HG03378 (cell line): ENCODE measurements at regions not wholly inside any gene's neighbourhood (a gene's known extent, or its start where the extent isn't known, plus 50 kb on each side); places are given as distances from the start of the nearest gene placed in this dataset.

Experiments used
- ATAC-seq: cut with Tn5 transposase; IDR thresholded peaks from one replicate; pipeline ENCODE4 v1.9.1; 2021; ENCODE audit warnings: mild to moderate bottlenecking, moderate library complexity; ENCODE audit not compliant: unreplicated experiment

DNA sequence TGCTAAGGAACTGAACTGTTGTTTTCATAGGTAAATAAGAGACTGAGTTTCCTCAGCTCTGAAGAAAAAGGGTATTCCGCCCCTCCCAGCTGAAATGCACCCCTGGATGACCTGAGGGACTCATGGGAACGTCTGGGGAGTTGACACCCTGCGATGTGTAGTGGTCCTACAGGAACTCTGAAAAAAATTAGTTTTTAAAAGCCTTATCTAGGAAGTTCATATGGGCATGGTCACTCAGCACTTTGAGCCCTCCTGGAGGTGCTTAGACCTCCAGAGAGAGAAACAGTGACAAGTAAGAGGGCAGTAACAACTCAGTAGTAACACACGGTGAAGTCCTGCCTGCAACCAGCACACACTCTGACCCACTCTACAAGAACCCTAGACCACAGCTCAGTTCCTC, 91.2 kb upstream of the CNOT2 start:
- no peak for ATAC-seq

DNA sequence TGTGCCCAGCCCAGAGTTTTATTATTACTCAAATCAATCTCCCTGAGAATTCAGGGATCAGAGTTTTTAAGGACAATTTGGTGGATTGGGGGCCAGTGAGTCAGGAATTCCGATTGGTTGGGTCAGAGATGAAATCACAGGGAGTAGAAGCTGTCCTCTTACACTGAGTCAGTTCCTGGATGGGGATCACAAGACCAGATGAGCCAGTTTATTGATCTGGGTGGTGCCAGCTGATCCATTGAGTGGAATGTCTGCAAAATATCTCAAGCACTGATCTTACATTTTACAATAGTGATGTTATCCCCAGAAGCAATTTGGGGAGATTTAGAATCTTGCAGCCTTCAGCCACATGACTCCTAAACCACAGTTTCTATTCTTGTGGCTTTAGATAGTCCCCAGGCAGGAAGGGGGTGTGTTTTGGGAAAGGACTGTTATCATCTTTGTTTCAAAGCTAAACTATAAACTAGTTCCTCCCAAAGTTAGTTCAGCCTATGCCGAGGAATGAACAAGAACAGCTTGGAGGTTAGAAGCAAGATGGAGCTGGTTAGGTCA, 89.1 kb upstream of the CNOT2 start:
- ATAC-seq = no peak

DNA sequence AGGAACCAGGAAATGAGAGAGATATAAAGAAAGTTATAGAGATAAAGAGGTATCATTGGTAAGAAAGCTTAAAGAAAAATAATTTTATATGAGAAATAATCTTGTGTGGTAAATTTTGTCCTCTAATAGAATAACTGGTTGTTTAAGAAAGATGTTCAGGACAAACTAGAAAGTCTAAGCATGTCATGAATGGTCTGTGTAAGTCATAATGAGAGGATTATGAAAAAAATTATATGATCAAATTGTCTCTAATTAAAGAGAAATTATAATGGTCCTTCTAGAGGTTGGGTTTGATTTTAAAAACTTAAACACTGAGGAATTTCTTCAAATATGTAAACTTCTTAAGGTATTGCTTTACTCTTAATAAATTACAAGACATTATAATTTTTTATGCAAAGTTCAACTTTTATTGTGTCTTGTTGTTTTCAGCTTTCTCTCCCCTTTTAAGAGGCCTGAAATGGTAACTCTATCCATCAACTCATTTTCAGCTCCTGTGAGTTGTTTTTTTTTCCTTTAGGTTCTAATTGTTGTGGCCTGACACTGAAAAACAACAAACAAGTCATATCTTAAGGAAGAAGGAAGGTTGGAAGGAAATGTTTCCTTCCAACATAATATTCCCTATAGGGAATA, 88.2 kb upstream of the CNOT2 start:
- ATAC-seq = no peak

DNA sequence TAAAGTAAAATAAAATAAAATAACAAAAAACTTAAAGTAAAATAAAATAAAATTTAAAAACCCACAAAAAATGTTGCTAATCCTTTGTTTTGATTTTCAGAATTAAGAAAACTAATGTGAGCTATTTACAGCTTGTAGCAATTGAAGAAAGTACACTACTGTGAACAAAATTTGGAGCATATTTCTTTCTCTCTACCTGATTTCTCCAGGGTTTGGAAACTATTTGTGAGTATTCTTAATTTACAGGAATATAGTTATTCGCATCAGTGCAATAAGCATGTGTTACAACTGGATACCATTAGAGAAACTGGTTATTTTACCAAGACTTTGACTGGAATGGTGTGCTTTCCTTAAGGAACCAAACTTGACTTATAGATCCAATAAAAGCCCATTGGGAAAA, 86.1 kb upstream of the CNOT2 start:
- no peak for ATAC-seq

DNA sequence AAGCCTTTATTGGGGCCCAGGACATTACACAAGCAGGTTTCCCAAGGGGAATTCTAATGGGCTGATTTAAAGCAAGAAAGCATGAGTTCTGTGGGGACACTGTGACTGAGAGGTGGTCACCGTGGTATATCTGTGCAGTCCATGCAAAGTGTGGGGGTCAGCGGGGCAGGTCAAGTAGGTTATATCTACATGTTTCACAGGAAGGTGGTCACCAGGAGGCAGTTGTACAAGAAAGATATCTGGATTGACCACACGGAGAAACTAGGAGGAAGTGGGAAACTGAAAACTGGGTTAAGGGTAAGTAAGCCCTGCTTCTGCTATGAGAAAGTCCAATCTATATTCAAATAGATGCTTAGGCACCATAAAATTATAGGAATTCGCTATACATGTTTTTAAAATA, 77.8 kb upstream of the CNOT2 start:
- no peak for ATAC-seq

DNA sequence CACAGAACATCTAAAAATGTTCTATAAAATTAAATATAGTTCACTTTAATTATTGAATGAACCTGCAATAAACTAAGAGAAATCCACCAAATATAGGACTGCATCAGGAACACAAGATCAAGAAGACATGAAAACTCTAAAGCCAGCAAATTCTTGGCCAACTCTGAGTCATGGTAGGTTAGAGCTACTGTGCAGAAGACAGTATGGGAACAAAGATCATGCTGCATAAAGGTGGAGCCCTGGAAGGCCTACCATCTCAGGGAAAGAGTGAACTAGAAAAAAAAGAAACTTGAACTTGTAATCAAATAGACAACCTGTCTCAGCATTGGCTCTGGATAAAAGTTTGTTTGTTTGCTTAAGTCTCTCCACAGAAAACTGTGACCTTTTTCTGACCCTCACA, 66.9 kb upstream of the CNOT2 start:
- no peak for ATAC-seq

DNA sequence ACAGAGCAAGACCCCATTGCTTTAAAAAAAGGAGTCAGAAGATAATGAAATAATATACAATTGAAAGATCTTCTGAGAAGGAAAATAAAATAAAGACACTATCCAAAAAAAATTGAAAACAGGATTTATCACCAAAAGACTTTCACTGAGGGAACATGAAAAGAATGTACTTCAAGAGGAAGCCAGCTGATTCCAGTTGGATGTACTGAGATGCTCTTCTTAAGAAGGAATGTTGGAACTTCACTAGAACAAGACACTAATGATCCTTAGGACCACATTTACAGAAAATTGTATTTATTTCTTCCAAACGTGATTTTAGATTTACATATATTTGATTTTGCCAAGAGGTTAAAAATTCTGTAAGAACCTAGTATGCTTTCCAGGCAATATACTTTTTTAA, 65.6 kb upstream of the CNOT2 start:
- ATAC-seq = no peak

DNA sequence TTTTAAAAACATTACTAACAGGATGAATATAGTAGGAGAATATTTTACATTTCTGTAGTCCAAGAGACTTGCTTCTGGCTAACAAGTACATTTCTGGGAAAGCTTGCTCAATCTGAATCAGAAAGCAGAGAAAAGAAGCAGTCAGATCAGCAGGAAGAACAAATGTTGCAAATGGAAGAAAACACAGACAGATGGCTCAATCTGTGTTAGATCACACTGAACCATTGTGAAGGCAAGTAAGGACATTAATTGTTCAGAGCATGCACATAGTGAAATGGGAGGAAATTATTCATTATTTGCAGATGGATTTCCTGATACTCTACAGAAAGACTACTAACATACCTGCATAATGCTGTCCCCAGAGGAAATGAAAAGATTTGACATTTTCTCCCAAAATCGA, 65.2 kb upstream of the CNOT2 start:
- no peak for ATAC-seq

DNA sequence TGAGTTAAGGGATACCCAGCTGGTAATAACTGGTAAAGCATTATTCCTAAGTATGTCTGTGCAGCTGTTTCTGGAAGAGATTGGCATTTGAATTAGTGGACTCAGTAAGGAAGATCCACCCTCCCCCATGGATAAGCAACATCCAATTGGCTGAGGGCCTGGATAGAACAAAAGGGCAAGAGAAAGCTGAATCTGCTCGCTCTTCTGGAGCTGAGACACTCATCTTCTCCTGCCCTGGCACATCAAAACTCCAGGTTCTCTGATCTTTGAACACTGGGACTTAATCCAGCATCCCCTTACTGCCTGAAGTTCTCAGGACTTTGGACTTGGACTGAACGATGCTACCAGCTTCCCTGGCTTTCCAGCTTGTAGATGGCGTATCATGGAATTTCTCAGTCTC, 63.1 kb upstream of the CNOT2 start:
- ATAC-seq = no peak

DNA sequence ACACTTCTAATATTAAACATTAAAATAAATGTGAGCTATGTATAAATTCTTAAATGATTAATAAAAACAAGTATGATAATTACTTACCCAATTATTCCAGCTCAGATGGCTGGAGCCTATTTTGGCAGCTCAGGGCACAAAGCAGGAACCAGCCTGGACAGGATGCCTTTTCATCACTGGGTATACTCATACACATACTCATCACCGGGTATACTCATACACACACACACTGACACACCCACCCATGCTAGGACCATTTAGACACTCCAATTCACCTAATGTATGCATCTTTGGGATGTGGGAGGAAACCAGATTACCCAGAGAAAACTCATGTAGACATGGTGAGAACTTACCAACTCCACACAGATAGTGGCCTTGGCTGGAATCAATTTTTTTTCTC, 57.9 kb upstream of the CNOT2 start:
- ATAC-seq = no peak

DNA sequence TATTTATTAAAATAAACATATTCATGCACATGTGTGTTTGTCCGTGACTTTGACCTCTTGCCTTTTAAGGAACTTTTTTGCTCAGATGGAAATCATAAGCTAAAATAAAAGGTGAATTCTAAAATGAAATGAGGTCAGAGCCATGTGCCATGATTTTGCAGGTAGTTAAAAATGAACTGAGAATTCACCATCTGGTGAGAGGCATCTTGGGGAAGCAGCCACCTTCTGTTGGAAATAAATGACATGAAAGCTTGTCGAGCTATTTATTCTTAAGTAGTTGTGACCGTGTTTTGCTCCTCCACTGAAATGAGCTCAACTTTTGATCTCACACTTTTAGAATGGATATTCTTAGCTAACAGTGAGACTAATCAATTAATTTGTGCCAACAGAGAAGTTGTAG, 56.8 kb upstream of the CNOT2 start:
- ATAC-seq = no peak

DNA sequence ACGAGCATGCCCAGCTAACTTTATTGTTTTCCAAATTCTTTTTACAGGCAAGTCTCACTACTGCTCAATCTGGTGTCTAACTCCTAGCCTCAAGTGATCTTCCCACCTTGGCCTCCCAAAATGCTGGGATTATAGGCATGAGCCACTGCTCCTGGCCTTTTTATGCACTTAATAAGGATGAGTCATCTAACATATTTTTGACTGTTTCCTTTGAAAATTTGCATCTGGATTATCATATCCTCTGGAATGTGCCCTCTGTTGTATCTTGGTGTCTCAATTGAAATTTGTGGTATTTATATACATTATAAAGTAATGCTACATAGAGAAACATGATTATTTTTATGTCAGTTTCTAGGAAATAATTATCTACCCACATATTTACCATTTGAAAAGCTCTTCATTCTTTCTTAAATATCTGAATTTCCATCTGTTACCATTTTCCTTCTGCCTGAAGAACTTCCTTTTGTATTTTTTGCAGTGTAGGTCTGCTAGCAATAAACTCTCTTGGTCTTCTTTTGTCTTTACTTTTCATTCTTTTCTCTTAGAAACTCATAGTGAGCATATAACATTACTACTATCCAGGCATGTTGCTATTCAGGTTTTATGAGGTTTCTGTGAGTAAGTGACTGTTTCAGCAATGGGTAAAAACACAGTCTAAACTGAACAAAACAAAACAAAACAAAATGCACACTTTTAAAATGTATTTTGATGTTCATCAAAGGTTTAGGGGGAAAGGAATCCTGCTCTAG, 52.8 kb upstream of the CNOT2 start:
- ATAC-seq = no peak
